Right lobe of liver (tissue), 4 donors: ENCODE measurements at regions not wholly inside any gene's neighbourhood (a gene's known extent, or its start where the extent isn't known, plus 50 kb on each side); places are given as distances from the start of the nearest gene placed in this dataset.

Experiments used
- POLR2A ChIP-seq: fragments of 450-650 bp; IDR thresholded peaks from one replicate; pipeline ENCODE4 v1.6.1; 2017; ENCODE audit warnings: antibody characterized with exemption, mild to moderate bottlenecking
- TF ChIP-seq, protein P1 (sequence below), 4 donors: fragments of 200-600 bp in 3 of 4; fragments of 450-650 bp in 1 of 4; IDR thresholded peaks; one replicate each; pipeline versions ENCODE4 v1.5.1 to v1.8.0; 2016 to 2022; ENCODE audit warnings: antibody characterized with exemption in 4 of 4, mild to moderate bottlenecking in 2 of 4
- donor health status: DM: no; HTN: no; CAD: no.
- donor health status: DM: no; HTN: no; CAD: no.
- donor health status: DM: no; HTN: yes; CAD: no.

DNA sequence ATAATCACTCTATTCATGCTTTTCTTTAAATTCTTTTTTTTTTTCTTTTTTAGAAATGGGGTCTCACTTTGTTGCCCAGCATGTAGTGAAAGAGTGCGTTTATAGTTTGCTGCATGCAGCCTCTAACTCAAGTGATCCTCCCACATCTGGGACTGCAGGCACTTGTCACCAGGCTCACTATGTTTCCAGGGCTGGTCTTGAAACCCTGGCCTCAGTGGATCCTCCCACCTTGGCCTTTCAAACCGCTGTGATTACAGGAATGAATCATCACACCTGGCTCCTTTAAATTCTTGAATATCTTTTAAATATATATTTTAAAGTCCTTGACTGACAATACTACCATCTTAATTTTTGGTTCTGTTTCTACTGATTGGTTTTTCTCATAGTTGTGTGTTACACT, 591.6 kb upstream of the KCND2 start:
- TF ChIP-seq, protein P1, sequence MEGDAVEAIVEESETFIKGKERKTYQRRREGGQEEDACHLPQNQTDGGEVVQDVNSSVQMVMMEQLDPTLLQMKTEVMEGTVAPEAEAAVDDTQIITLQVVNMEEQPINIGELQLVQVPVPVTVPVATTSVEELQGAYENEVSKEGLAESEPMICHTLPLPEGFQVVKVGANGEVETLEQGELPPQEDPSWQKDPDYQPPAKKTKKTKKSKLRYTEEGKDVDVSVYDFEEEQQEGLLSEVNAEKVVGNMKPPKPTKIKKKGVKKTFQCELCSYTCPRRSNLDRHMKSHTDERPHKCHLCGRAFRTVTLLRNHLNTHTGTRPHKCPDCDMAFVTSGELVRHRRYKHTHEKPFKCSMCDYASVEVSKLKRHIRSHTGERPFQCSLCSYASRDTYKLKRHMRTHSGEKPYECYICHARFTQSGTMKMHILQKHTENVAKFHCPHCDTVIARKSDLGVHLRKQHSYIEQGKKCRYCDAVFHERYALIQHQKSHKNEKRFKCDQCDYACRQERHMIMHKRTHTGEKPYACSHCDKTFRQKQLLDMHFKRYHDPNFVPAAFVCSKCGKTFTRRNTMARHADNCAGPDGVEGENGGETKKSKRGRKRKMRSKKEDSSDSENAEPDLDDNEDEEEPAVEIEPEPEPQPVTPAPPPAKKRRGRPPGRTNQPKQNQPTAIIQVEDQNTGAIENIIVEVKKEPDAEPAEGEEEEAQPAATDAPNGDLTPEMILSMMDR (IDR thresholded peaks at IDR 0.05) = no peak
- no peak for TF ChIP-seq POLR2A
